Effector CD8-positive, alpha-beta T cell (primary cell): ENCODE measurements at regions not wholly inside any gene's neighbourhood (a gene's known extent, or its start where the extent isn't known, plus 50 kb on each side); places are given as distances from the start of the nearest gene placed in this dataset.
"Not testable (repeated sequence)": the region's sequence is repeated elsewhere in the genome, so short reads cannot be mapped to it uniquely, and the experiment has no call there.

Experiments used
- DNase-seq: peaks from one replicate; lab custom pipeline; 2025; lab: John Stamatoyannopoulos, UW

GRCh38 chr21:16218682-16219343, 489.0 kb downstream of the USP25 start:
- DNase-seq: no peak

DNA sequence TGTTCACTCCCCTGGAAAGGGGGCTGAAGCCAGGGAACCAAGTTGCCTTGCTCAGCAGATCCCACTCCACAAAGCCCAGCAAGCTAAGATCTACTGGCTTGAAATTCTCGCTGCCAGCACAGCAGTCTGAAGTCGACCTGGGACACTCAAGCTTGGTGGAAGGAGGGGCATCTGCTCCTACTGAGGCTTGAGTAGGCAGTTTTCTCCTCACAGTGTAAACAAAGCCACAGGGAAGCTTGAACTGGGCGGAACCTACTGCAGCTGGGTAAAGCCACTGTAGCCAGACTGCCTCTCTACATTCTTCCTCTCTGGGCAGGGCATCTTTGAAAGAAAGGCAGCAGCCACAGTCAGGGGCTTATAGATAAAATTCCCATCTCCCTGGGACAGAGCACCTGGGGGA, 495.0 kb downstream of the USP25 start:
- not testable (repeated sequence) for DNase-seq

- DNase-seq: no peak
Measured at GRCh38 chr21:16239659-16240265, 510.0 kb downstream of the USP25 start.

DNA sequence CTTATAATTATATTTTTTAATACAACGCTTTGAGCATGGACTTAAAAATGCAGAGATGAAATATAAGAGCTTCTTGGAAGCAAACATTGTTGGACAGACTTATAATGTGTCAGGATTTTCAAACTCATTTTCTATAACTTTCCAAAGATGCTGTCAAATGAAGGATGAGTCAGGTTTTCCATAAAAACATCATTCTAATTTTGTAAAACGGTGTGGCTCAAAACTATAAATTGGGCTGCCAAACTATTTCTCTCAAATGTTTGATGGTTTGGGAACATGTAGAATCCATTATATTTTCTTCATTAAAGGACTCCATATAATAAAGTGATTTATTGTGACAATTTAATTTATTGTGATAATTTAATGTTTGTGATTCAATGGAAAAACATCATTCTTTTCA, 511.2 kb downstream of the USP25 start:
- no peak for DNase-seq

DNA sequence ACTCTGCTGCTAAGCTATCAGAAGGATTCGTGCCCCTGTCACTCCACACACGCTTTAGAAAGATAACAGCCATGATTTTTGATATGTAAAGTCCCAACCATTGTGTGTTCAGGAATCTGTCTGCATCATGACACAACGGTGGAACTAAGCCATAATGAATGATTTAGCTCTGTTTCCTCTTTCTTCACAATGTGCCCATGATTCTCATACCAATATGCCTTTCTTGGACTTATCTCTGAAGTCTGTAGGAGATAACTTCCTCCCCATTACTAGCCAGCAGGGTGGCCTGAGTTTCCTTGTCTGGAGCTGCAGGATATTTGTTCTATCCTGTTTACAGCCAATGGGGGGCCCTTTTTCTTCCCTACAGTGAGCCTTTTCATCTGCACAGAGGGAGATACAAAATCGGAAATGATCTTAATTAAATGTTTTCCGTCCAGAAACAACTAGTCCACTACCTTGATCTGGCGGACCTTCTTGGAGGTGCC, 511.7 kb downstream of the USP25 start:
- DNase-seq: no peak

- no peak for DNase-seq
Measured at GRCh38 chr21:16243396-16243795, 513.6 kb downstream of the USP25 start.

DNA sequence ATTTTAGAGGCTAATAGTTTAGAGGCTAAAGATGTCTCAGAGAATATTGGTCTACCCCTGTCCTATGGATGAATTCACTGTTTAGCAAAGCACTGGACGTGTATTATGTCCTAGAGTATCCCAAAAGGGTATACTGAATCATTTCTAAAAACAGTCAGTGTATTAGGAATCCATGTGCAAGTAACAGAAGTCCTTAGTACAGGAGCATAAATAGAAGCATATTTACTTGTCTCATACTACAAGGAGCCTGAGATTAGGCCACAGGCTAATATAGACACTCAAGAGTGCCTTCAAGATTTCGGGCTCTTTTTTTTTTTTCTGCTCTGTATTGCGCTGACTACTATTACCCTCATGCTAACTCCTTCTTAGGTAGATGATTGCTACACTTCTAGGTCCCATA, 518.9 kb downstream of the USP25 start:
- DNase-seq: no peak

GRCh38 chr21:16250273-16250672, 520.5 kb downstream of the USP25 start:
- DNase-seq: no peak

DNA sequence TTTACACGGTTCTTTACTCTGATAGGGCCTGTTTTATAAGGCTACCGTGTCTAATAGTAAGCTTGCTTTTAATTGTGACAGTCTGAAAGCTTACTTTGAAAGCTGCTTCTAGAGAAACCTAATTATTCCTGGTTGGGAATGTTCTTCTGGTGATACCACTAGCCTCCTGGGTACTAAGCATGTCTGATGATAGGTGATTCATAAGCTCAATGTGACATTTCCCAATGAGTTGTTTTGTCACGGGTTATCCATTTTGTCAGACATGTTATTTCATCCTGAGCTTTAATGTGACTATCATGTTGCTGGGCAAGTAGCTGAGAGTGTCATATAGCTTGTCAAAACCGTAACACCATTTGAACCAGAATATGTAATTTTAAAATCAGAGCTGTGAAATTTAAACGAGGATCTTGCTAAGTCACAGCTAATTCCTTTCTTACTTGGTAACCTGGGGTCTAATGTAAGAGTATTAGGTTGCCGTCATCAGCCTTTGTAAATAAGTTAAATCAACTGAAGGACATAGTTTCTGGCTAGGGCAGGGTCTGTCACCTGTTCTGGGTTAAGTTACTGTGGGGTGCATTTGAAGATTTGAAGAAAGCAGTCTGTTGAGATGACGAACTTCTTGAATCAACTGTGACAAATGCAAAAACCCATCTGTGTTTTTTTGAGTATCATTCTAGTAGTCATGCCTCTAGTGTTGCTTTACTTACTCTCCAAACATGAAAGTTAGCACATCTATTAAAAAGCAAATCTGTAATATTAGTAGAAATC, 529.2 kb downstream of the USP25 start:
- no peak for DNase-seq

DNA sequence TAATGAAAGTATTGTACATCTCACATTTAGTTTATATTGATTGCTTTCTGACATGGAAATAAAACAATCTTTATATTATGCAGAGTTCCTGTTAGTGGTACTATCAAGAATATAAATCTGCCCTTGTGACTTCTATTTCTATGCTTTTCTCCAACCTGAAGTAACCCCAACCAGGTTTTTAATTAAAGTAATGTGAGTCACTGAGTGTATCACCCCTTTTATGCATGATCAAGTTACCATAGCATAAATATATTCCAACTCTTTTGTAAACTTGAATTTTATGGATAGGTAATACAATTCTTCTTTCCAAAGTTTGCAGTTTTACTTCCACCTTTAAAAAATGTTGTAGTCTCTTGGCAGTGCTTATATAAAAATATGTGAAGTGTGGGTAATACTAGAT, 532.3 kb downstream of the USP25 start:
- DNase-seq: no peak

DNA sequence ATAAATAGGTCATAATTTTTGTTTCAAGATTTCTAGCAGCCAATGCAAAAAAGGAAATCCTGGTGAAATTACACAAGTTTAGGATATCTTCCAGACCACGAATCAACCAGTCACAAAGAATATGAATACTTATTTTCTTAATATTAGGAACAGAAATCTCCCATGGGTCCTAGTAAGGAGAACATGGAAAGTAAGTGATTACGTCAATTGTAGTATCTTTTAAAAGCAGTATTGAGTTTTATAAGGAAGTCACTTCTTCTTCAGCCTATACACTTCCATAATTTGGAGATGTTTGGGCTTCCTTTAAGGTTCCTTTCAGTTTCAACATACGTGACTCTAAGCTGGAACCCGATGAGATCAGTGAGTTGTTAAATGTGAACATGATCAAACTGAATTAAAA, 534.5 kb downstream of the USP25 start:
- no peak for DNase-seq

GRCh38 chr21:16269476-16269875, 539.7 kb downstream of the USP25 start:
- DNase-seq: no peak

GRCh38 chr21:16279731-16280581, 550.2 kb downstream of the USP25 start:
- DNase-seq: no peak

- no peak for DNase-seq
Measured at GRCh38 chr21:16280686-16281091, 550.9 kb downstream of the USP25 start.

- no peak for DNase-seq
Measured at GRCh38 chr21:16283516-16283915, 553.7 kb downstream of the USP25 start.

DNA sequence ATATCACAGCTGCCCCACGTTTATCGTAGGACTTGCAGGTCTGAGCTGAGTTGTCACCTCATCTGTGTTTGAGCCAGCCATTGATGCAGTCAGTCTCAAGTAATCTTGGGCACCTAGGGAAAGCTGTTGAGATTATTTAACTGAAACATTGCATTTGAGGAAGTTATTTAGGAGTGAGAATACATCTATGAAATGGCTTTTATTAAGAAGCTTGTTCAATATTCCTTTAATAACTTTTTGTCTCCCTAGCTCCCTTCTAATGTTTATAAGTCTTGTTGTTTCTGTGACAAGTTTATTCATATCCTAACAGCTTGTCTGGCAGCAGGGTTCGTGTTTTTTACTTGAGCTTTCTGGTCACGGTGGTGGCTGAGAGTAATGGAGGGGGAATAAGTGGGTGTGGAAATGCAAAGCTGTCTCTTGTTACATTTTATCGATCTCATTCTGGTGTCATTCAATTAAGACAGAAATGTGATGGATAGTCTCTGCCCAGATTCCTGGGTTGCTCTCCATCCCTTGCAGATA, 555.9 kb downstream of the USP25 start:
- no peak for DNase-seq

DNA sequence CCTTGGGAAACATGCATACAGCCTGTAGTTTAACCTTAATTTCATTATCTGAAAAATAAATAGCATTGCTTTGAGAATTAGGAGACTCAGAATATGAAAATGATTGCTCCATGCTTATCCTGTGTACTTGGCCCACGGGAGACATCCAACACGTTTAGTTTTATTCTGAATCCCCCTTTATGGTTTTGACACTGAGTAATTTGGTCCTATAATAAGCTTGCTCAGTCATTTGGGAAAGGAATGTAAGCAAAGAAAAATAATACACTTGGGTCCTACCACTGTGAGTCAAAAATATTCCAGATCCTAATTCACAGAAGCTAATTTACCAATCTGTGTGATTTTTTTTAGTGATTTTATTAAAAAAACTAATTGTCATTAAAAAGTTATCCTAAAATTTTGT, 557.3 kb downstream of the USP25 start:
- DNase-seq: no peak

DNA sequence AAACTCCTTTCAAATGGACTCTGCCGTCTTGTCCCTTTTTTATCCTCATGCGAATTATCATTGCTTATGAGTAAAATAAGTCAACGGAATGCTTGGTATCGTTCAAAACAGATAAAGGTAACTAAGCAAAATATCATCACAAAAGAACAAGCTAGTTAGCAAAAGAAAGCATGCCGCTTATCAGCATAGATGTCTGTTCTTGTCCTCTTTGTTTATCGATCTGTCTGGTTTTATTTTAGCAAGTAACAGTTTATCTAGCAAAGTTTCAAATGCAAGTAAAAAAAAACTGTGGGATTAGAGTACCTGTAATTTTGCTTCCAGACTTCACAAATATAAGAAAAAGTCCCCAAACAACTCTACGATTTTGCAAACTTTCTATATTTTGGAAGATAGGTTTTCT, 561.5 kb downstream of the USP25 start:
- DNase-seq: no peak

DNA sequence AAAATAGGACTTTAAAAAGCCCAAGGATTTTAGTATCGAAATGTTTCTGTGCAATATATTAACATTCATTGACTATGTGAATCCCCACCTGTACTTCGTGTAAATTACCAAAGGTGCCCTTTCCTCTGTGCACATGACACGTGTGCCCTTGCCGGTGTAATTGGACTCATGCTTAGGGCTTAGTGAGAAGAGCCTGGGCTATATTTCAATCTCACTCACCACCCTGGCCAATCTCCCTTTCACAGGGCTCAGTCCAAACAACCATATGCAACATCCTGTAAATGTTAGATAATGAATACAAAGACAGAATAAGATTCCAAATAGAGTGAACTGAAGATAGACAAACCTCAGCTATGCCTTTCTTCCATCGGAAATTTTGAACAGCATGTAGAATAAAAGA, 564.3 kb downstream of the USP25 start:
- no peak for DNase-seq

- no peak for DNase-seq
Measured at GRCh38 chr21:16302851-16303282, 573.1 kb downstream of the USP25 start.

DNA sequence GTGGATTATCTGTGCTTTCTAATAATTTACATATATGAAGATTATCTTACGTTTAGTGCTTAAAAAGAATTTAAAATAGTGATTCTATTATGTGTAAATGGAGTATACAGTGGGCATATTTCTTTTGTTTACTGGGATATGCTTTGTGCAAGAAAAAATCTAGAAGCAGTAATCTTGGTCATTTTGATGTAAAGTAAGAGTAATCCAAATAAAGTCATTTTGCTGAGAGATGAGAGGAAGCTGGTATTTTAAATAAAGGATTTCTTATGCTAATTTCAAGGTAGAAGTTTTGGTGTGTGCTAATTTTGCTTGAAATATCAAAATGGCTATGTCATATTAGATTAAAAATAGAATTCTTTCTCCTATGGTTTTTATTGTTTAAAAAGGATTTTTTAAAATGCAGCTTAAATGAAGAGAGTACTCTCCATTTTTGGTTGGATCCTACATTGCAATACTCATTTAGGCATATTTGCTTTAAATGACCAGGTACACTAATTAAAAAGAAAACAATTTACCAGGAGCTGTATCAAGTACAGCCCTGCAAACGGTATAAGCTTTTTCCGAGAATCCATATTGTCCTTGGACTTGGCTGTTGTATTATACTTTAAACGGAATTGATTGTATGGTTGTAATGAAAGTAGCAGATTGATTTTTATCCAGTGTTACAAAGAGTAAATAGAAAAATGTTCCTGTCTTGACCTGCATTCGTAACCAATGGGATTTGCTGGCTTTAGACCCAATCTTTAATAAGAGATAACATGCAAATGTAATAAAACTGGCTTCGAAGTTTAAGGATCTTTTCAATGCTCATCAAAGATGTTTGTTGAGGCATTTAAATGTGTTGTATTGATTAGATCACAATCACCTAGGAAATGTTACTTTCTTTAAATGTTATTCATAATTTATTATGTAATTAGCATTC, 574.7 kb downstream of the USP25 start:
- DNase-seq: no peak
